Thyroid gland (tissue), 4 donors: ENCODE measurements at regions not wholly inside any gene's neighbourhood (a gene's known extent, or its start where the extent isn't known, plus 50 kb on each side); places are given as distances from the start of the nearest gene placed in this dataset.

ENCODE experiments used
- POLR2A ChIP-seq, 2 donors: fragments of 450-650 bp; IDR thresholded peaks; one replicate each; pipeline ENCODE4 v1.6.1; 2017; ENCODE audit warnings: antibody characterized with exemption in 2 of 2, mild to moderate bottlenecking in 2 of 2, moderate library complexity in 1 of 2
- TF ChIP-seq, protein P1 (sequence below), 6 experiments: fragments of 200-600 bp in 3 of 6; fragments of 450-650 bp in 3 of 6; sonication (generic) in 3 of 6; IDR thresholded peaks; one replicate each; pipeline ENCODE4 v1.5.1; 2016 to 2019; ENCODE audit warnings: antibody characterized with exemption in 6 of 6, mild to moderate bottlenecking in 2 of 6, inconsistent platforms in 1 of 6, moderate library complexity in 1 of 6

DNA sequence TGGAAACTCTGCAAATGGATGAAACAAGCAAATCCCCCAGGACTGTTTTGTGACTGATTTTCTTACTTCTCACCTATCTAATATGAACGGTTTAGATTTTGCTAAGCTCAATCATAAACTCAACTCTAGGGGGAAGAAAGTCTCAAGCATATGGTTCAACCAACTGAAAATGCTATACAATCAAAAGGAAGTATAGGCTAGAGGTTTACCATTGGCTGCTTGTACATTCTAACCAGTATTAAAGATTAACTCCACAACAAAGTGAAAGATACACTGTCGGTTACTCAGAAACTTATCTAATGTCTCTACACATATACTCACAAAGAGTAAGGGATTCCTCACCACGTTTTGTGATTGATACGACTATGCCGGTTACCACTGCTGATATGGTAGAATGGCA is 281.8 kb upstream of the SOX5 start:
- TF ChIP-seq, protein P1, sequence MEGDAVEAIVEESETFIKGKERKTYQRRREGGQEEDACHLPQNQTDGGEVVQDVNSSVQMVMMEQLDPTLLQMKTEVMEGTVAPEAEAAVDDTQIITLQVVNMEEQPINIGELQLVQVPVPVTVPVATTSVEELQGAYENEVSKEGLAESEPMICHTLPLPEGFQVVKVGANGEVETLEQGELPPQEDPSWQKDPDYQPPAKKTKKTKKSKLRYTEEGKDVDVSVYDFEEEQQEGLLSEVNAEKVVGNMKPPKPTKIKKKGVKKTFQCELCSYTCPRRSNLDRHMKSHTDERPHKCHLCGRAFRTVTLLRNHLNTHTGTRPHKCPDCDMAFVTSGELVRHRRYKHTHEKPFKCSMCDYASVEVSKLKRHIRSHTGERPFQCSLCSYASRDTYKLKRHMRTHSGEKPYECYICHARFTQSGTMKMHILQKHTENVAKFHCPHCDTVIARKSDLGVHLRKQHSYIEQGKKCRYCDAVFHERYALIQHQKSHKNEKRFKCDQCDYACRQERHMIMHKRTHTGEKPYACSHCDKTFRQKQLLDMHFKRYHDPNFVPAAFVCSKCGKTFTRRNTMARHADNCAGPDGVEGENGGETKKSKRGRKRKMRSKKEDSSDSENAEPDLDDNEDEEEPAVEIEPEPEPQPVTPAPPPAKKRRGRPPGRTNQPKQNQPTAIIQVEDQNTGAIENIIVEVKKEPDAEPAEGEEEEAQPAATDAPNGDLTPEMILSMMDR (IDR thresholded peaks at IDR 0.05): no peak
- no peak for TF ChIP-seq POLR2A (IDR thresholded peaks at IDR 0.05)
